GM03348 (cell line): ENCODE measurements at regions not wholly inside any gene's neighbourhood (a gene's known extent, or its start where the extent isn't known, plus 50 kb on each side); places are given as distances from the start of the nearest gene placed in this dataset.
"Not testable (repeated sequence)": the region's sequence is repeated elsewhere in the genome, so short reads cannot be mapped to it uniquely, and the experiment has no call there.

ENCODE experiments used
- DNase-seq: peaks from one replicate; pipeline ENCODE4 v3.0.0; 2012; ENCODE audit warnings: low spot score

GRCh38 chr3:192968901-192969300 lies 51.2 kb upstream of the MB21D2 start:
- not testable (repeated sequence) for DNase-seq

DNA sequence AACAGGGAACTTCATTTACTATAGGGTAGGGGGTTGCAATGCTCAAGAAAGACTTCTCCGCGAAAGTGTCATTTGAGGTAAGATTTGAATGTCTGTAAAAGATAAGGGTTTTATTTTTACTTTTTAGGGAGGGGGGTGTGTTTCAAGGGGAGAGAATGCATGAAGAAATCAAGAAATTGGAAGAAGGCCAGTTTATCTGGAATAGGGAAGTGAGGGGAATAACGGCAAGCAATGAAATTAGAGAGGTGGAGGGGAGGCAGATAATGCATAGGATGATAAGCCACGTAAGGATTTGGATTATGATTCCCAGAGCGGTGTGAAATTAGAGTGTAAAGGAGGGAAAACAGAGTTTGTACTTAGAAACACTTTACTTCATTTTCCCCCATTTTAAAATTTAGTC lies 63.0 kb upstream of the MB21D2 start:
- no peak for DNase-seq

DNA sequence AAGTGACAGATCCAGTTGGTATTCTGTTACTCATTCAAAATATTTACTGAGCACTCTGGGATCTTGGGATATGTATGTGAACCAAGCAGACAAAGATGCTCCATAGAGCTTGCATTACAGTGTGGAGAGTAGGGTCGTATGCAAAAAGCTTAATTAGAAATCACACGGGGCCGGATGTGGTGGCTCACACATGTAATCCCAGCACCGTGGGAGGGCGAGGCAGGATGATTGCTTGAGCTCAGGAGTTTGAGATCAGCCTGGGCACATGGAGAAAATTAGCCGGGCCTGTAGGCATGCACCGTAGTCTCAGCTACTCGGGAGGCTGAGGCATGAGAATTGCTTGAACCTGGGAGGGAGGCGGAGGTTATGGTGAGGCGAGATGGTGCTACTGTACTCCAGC lies 68.7 kb upstream of the MB21D2 start:
- no peak for DNase-seq

- DNase-seq, result no peak
Measured at GRCh38 chr3:192991356-192991755, 73.7 kb upstream of the MB21D2 start.

GRCh38 chr3:192992361-192992760 lies 74.7 kb upstream of the MB21D2 start:
- DNase-seq, result no peak

DNA sequence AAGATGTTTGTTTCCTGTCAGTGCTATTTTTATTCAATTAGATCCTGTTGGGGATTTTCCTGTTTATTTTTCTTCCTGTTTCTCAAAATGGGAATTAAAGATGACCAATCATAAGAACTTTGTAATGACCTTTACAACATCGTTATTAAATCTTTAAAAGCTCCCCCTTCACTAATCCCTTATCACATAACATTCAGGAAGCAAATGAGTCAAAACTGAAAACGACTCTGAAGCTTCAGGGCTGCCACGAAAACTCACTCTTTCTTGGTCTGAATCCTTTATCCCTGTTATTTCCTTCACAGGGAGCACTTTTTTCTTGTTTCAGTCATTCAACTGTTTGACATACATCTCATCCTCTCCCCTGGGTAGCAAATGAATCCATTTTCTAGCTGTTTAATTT lies 75.8 kb upstream of the MB21D2 start:
- no peak for DNase-seq

DNA sequence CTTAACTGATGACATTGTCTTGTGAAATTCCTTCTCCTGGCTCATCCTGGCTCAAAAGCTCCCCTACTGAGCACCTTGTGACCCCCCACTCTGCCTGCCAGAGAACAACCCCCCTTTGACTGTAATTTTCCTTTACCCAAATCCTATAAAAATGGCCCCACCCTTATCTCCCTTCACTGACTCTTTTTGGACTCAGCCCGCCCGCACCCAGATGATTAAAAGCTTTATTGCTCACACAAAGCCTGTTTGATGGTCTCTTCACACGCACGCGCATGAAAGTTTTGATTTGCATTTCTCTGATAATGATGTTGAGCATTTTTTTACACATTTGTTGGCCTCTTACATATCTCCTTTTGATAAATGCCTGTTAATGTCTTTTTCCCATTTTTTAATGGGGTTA lies 83.5 kb upstream of the MB21D2 start:
- not testable (repeated sequence) for DNase-seq

DNA sequence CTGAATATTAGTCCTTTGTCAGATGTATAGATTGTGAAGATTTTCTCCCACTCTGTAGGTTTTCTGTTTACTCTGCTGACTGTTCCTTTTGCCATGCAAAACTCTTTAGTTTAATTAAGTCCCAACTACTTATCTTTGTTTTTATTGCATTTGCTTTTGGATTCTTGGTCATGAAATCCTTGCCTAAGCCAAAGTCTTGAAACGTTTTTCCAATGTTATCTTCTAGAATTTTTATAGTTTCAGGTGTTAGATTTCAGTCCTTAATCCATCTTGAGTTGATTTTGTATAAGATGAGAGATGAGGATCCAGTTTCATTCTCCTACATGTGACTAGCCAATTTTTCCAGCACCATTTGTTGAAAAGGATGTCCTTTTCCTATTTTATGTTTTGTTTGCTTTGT lies 86.0 kb upstream of the MB21D2 start:
- DNase-seq, result not testable (repeated sequence)

GRCh38 chr3:193008654-193009053 lies 91.0 kb upstream of the MB21D2 start:
- no peak for DNase-seq

GRCh38 chr3:193010191-193010590 lies 92.5 kb upstream of the MB21D2 start:
- DNase-seq, result no peak

- no peak for DNase-seq
Measured at GRCh38 chr3:193011958-193012357, 94.3 kb upstream of the MB21D2 start.

DNA sequence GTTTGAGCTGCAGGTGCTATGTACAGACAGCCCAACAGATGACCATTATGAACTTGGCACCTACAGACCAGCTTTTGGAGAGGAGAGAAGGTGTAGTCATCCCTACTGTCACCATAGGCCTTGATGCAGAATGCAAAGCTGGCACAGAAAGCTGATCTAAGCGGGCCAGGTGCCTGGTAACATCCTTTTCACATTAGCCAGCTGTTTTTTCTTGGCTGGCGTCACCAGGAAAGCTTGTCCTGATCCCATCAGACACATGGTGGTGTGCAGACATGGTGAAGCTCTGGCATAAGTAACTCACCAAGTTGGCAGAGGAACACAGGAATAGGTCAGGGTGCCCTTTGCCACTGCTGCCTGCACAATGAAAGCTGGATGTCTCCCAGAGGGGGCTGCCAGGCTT lies 97.2 kb upstream of the MB21D2 start:
- DNase-seq, result no peak

DNA sequence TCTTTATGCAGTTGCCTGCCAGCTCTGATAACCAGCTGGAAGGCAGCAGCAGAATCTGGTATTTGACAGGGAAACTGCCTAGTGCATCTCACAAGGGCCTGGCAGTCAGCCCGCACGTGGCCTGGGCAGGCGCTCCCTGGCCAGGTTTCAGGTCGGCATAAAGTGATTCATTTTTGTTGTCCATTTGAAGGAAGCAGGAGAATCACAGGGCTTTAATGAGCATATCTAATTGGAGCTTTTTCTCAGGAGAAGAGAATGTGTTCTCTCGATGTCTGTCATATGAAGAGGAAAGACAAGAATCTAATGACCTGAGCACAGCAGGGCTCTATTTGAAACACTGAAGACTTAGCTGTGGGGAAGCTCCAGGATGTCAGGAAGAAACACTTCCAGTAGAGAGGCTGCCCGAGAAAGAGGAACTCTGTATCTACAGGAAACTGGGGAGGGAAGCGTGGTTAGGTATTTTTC lies 98.8 kb upstream of the MB21D2 start:
- no peak for DNase-seq

- no peak for DNase-seq
Measured at GRCh38 chr3:193021506-193022010, 103.9 kb upstream of the MB21D2 start.

DNA sequence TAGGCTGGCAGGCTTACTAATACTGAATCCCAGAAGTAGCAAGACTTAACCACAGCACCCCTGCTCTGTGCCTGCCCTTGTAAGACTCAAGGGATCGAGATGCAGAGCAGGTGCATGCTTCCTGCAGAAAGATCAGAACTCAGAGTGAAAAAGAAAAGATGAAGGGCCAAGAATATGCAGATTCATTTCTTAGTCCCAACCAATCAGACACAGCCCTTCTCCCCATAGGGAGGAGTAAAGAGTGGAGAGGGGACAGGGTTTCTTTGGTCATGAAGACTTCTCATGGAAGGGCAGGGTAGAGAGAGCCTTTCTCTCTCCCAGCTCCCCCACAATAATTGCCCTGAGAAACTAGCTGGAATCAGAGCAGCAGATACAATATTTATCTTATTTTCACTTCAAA lies 105.6 kb upstream of the MB21D2 start:
- no peak for DNase-seq

DNA sequence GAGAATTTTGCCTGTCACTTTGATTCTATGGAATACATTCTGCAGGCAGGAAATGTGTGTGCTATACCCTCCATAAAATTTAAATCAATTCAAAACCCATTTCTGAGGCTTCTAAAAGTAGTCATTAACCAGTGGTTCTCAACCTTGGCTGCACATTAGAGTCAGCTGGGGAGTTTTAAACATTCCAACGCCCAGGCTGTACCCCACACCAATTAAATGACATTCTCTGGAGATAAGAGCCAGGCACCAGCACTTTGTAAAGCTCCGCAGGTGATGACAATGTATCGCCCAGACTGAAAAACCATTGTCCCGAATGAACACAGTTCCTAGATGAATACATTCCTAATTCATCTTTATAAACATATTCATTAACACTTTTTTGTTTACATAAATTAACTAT lies 110.6 kb upstream of the MB21D2 start:
- no peak for DNase-seq

- no peak for DNase-seq
Measured at GRCh38 chr3:193029800-193030199, 112.1 kb upstream of the MB21D2 start.

- no peak for DNase-seq
Measured at GRCh38 chr3:193030276-193030675, 112.6 kb upstream of the MB21D2 start.

DNA sequence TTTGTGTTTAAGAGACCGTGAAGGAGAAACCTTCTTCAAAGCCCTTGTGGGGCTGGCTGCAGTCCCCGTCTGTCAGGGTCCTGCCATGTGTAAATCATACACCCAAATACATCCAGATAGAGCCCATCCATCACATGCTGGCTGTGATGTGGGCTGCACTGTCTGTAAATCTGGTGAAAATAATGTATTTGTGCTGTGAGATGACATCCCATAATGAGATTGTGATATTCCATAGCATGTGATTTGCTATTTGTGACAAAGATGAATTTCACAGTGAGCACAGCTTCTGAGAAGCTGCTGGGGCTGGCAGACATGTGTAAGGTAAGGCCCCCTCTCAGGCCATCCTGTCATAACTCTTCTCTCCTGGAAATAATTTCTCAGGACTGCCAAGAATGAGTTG lies 114.3 kb upstream of the MB21D2 start:
- DNase-seq, result no peak

DNA sequence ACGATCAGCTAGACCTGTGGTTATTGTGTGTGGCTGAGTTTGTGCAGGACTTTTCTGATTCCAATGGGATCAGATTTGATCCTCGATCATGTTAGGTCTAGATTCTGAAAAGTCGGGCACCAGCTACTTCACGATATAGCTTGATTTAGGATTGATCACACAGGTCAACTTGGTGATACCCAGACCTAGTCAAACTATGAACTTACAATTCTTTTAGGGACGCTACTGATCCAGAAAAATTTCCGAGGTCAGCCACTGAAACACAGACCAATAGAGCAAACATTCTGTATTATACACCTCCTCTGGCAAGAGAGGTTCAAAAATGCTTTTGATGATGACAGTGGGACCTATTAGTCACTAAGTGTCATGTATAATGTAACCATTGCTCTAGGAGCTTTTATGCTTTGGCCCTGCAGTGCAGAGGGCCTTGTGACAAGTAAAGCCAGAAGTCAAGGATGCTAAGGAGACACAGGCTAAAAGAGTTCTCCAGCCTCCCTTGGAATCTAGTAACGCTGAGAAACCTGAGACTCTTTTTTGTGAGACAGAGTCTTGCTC lies 115.6 kb upstream of the MB21D2 start:
- no peak for DNase-seq

DNA sequence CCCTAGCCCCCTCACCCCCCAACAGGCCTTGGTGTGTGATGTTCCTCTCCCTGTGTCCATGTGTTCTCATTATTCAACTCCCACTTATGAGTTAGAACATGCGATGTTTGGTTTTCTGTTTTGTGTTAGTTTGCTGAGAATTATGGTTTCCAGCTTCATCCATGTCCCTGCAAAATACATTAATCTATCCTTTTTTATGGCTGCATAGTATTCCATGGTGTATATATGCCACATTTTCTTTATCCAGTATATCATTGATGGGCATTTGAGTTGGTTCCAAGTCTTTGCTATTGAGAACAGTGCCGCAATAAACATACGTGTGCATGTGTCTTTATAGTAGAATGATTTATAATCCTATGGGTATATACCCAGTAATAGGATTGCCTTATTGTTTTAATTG lies 120.2 kb upstream of the MB21D2 start:
- not testable (repeated sequence) for DNase-seq

DNA sequence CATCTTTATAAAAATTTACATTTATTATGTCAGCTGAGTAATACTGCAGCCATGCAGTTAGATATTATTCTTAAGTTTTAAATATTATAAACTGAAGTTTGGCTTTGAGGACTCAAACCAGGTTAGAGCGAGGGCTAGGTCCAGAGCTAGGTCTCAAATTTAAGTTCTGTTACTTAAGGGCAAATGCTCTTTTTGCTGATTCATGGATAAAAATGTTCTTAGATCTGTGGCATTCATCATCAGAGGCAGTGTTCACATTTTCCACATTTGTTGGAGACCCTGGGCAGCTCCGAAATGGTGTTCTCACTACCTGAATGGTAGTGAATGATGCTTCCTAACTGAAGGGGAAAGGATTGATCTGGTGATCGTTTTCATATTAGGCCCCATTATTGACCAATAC lies 121.4 kb upstream of the MB21D2 start:
- no peak for DNase-seq

GRCh38 chr3:193040836-193041672 lies 123.4 kb upstream of the MB21D2 start:
- peak; percentile 60 for DNase-seq

GRCh38 chr3:193046371-193046770 lies 128.7 kb upstream of the MB21D2 start:
- DNase-seq, result no peak
